Midbrain (tissue), 1 donor: ENCODE measurements at regions not wholly inside any gene's neighbourhood (a gene's known extent, or its start where the extent isn't known, plus 50 kb on each side); places are given as distances from the start of the nearest gene placed in this dataset.

ENCODE experiments used
- DNase-seq: peaks from one replicate; lab custom pipeline; 2025; lab: John Stamatoyannopoulos, UW

GRCh38 chr20:40390654-40391053 lies 298.4 kb downstream of the MAFB start:
- DNase-seq: no peak

- no peak for DNase-seq
Measured at GRCh38 chr20:40370800-40371199, 318.2 kb downstream of the MAFB start.

DNA sequence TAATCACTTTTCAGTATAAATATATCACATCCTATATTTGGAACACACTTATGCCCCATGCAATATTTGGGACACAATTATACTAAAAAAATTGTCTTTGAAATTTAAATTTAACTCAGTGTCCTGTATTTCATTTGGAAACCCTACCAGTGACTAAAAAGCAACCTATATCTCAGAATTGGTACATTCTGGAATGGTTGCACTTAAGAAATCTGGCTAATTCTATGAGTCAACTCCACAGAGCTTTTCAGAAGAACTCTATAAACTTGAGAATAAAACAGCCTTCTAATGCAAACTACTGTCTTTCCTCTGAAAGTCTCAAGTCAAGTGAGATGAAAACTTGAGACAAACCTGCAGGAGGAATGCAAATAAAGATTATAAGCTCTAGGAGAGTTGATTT lies 320.2 kb downstream of the MAFB start:
- DNase-seq: no peak

- DNase-seq: no peak
Measured at GRCh38 chr20:40361916-40362315, 327.1 kb downstream of the MAFB start.

DNA sequence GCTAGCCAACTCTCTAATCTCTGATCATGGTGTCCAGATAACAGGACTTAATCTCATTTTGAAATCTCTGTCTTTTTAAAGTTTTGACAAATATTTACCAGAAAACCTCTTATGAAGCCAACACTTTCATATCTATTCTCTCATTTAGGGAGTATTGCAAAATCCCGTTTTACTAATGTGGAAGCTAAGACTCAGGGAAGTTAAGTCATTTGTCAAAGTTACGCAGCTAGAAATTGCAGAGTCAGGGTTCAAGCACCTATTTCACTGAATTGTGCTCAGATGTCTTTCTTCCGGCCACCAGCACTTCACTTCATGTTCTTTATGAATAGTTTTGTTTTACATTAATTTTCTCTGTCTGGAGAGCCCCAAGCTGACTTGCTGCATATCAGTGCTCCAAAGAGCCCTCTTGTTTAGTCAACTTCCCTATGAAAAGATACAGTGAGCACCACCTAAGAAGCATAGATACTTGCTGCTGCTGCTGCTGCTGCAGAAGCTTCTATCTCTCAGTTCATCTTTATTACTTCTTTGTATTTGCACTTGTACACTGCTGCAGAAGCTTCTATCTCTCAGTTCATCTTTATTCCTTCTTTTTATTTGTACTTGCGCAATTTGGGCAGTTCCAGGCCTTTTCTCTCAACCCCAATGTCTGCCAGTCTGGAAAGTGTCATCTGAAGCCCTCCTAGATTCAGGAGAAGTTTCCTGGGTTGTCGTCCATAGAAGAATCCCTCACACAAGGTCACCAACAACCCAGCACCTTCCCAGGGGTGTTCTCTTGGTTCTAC lies 329.7 kb downstream of the MAFB start:
- DNase-seq: no peak

GRCh38 chr20:40354880-40355279 lies 334.2 kb downstream of the MAFB start:
- no peak for DNase-seq

DNA sequence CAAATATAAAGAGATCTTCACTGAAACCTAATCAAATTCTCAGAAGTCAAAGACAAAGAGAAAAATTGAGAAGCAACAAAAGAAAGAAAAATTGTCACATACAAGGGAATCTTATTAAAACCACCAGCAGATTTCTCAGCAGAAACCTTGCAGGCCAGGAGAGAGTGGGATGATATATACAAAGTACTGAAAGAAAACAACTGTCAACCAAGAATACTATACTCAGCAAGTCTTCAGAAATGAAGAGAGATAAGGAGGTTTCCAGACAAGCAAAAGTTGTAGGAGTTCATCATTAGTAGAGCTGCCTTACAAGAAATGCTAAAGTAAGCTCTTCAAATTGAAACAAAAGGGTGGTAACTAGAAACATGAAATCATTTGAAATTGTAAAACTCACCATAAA lies 345.6 kb downstream of the MAFB start:
- no peak for DNase-seq

DNA sequence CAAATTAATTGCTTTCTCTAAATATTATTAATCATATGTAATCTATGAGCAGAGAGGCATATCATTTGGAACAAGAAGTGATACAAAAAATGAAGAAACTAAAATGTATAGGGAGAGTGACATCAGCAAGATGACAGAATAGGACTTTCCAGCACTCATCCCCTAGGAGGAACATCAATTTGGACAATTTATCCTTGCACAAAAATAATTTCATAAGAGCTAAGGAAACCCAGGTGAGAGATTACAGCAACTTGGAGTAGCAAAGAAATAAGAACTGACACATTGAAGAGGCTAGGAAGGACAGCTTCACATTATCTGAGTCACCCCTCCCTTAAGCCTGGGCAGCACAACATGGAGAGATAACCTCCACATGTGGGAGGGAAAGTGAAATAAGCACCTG lies 347.5 kb downstream of the MAFB start:
- no peak for DNase-seq

DNA sequence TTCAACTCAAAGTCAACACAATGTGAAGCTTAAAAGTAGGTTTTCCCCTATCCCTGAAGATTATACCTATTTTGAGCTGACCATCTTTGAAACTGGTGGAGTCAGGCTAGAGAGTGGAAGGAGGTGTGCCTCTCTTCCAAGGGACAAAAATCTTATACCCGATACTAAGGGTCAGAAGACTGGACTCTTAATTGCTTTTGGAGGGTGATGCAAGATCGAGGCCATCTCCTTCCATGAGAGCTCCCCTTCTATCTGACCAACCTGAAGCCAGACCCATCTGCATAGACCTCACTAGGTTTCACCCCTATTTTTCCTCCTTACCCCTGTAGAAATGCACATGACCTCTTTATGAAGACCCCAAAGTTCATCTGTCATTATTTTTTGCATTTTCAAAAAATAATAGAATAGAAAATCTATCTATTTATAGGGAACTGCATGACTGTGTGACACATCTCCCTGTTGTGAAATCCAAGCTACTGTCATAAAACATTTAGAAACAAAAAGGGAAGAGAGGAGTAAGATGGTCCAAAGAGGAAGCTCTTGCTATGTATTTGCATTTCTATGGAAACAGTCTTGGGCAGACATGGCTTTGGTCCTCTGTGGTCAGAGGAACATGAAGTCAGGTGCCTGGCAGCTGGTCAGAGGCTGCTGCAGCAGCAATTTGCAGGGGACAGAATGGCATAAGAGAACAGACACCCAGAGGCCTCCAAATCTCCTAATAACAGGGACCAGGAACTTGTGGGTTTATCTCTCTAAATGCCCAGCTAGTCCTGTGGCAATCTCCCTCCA lies 349.2 kb downstream of the MAFB start:
- DNase-seq: peak; percentile 33

DNA sequence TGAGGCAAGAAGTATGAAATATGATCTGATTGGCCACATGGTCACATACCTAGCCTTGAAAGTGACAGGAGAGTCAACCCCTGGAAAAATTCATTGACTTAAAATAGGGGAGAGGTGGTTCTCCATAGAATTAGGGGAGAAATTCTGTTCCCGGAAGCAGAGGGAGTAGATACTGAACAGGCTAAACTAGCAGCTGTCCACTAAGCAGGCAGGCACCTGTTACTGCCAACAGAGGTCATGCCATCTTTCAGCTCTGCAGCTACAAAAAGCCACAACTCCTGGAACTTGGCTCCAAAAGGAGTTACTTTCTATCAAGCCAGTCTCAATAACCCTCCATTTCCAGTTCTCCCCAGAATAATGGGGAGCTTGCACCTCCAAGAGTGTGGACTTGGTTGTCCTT lies 352.5 kb downstream of the MAFB start:
- DNase-seq: no peak

- no peak for DNase-seq
Measured at GRCh38 chr20:40335901-40336351, 353.1 kb downstream of the MAFB start.

DNA sequence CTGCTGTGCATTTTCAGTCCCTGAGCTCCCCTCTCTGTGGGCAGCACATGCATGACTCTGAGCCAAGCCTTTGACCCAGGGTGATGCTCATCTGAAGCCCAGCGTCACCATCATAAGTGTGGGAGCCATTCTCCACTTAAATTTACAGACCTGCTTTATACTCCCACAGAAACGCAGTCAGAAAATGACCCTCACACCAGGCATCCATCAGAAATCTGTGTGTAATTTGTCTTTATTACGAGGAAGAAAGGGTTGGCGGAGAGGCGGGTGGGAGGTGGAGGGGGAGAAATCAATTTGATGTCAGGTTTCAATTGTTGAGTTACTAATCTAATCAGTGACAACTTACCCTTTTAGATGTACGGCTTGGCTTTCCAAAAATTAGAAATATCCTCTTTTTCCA lies 353.6 kb downstream of the MAFB start:
- no peak for DNase-seq

DNA sequence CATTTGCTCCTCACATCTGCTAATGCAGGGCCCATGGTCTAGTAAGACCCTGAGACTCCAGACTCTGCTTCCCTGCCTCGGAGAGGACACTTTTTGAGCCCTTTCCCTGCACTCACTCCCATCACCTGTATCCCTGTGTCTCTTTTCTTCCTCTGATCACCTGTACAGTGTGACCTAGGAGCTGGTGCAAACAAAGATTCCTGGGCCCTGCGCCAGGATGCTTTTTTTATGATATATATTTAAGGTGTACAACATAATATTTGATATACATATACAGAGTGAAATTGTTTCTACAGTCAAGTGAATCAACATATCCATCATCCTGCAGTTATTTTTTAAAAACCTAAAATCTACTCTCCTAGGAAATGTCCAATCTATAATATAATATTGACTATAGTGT lies 355.4 kb downstream of the MAFB start:
- DNase-seq: no peak

DNA sequence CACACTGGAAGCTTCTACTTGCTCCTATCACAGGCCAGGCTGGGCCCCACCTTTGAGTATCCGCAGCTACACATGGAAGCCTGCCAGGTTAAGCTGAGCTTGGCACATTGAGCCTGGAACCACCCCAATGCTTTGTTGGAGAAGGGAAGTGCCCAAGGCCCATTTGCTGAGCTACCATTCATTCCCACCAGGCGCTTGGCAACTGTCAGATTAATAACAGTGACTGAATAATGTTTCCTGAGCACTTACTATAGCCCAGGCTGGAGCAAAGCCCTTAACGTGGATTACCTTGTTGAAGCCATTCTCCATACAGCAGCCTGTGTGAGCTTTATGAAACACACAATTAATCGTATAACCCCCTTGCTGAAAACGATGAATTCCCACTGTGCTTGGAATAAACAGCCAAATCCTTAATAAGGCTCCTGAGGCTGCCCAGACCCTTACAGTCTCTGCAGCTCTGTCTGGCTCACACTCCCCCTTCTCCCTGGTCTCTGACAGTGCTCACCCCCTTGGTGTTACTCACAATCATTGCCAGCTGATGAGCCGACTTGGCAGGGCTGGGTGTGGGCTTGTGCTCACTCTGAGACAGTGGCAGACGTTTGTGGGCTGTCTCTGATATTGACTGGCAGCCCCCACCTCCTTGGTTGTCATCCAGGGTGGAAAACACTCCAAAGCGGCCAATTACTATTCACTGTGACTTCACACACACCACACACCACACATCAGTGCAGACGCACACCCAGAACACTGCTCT lies 357.1 kb downstream of the MAFB start:
- no peak for DNase-seq

DNA sequence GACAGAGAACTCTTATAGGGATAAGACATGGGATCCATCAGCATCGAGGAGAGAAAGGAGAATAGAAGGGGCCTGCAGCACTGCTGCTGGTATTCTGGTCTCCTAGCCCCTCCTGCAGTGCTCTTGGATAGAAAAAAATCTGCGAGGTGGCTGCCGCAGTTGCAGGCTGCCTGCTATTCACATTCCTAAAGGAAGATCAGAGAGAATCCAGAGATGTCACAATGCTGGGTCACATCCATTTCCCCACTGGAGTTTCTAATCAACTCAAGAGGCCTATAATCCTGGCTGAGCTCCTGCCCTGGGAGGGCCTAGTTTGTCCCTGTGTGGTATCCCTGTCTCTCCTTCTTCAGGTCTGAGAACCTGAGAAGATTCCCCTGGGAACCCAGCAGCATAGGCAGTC lies 357.8 kb downstream of the MAFB start:
- no peak for DNase-seq

- DNase-seq: no peak
Measured at GRCh38 chr20:40329321-40329720, 359.7 kb downstream of the MAFB start.

DNA sequence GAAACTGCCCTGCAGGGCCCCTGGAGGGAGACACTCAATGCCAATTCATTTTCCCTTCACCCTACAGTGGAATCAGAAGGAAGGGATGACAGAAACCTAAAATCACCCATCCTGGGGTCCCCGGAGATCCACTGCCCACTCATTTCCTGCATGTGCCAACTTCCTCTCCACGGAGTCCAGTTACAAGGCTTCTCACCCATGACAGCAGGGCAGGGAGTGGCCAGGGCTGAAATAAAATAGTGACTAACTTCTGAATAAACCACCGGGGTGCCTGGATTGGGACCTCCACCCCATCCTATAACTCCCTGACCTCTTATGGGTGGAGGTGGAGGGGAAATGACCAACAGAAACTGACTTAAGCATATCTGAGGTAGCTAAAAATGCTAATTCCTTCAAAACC lies 362.3 kb downstream of the MAFB start:
- no peak for DNase-seq

GRCh38 chr20:40325006-40325568 lies 363.9 kb downstream of the MAFB start:
- DNase-seq: no peak

DNA sequence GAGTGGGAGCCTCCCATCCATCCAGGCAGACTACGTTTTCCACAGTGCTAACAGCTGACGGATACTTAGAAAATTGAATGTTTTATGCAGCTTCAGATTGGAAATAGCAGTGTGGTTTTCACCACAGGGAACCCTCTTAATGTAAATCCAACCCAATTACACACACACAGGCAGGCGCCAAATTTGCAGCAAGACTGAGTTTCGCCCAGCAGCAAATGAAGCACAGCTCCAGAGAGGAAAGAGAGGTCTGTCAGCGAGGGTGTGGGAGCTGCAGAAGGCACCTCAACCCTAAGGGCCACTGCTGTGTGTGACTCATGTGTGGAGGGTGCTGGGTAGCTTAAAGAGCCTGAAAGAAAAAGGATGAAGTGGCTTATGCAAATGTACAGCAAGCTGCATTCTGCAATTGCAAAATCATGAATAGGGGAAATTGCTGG lies 365.7 kb downstream of the MAFB start:
- no peak for DNase-seq

- DNase-seq: no peak
Measured at GRCh38 chr20:40322941-40323340, 366.1 kb downstream of the MAFB start.

DNA sequence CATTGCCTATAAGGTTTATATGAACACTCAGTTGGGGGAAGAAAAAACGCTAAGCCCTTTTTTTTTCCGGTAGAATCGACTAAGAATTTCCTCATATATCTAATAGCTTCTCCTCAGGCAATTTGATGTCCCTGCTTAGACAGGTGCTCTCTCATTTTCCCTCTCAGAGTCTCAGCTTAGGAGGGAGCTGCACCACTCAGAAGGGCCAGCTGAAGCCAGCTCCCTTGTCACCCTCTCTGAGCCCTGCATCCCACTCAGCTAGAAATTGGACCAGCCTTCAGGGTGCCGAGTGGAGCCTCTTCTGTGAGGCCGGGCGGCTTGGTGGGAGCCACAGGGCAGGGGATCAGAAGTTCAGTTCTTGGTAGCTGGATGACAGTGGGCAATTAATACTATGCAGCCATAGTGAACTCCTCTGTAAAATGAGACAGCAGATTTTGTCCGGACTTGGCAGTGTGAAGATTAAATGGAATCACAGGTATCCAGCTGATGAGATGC lies 368.5 kb downstream of the MAFB start:
- no peak for DNase-seq
